SK-N-SH treated with all-trans-retinoic acid at 6 μM for 48 hours (cell line): ENCODE measurements at regions not wholly inside any gene's neighbourhood (a gene's known extent, or its start where the extent isn't known, plus 50 kb on each side); places are given as distances from the start of the nearest gene placed in this dataset.

Experiments
- ATAC-seq: fragments of 200-7000 bp; cut with Tn5 transposase; 3 replicates; pipeline ENCODE4 v1.9.1; 2020; ENCODE audit warnings: mild to moderate bottlenecking, moderate library complexity
- ARNTL ChIP-seq: fragments of 450-650 bp; formaldehyde crosslinking; IDR thresholded peaks from 2 replicates; pipeline ENCODE4 v1.5.0; 2020; ENCODE audit warnings: low read depth, mild to moderate bottlenecking, moderate library complexity, borderline replicate concordance
- CSDC2 ChIP-seq: fragments of 250-450 bp; sonication (Bioruptor Pico); IDR thresholded peaks from 2 replicates; pipeline ENCODE4 v1.5.0; 2020; ENCODE audit warnings: mild to moderate bottlenecking, moderate library complexity
- GLIS3 ChIP-seq: fragments of 250-450 bp; sonication (Bioruptor Pico); IDR thresholded peaks from 2 replicates; pipeline ENCODE4 v1.5.0; 2020; ENCODE audit warnings: mild to moderate bottlenecking, moderate library complexity
- ISL1 ChIP-seq: fragments of 250-450 bp; sonication (Bioruptor Pico); IDR thresholded peaks from 2 replicates; pipeline ENCODE4 v2.1.2; 2022; ENCODE audit warnings: mild to moderate bottlenecking, moderate library complexity
- OSR1 ChIP-seq: fragments of 250-450 bp; sonication (Bioruptor Pico); IDR thresholded peaks from 2 replicates; pipeline ENCODE4 v1.8.0; 2022; ENCODE audit warnings: moderate library complexity, mild to moderate bottlenecking, inconsistent platforms
- PPARA ChIP-seq: fragments of 250-450 bp; sonication (Bioruptor Pico); IDR thresholded peaks from 2 replicates; pipeline ENCODE4 v1.5.0; 2020; ENCODE audit warnings: mild to moderate bottlenecking, borderline replicate concordance
- SNAI2 ChIP-seq: fragments of 250-450 bp; sonication (Bioruptor Pico); IDR thresholded peaks from 2 replicates; pipeline ENCODE4 v1.5.0; 2020; ENCODE audit warnings: mild to moderate bottlenecking, moderate library complexity
- TCF4 ChIP-seq: fragments of 250-450 bp; sonication (Bioruptor Pico); IDR thresholded peaks from 2 replicates; pipeline ENCODE4 v1.8.0; 2021; ENCODE audit warnings: mild to moderate bottlenecking, moderate library complexity, borderline replicate concordance
- TOX ChIP-seq: fragments of 250-450 bp; sonication (Bioruptor Pico); IDR thresholded peaks from 2 replicates; pipeline ENCODE4 v1.8.0; 2021; ENCODE audit warnings: mild to moderate bottlenecking, moderate library complexity, borderline replicate concordance
- ZFP3 ChIP-seq: fragments of 250-450 bp; sonication (Bioruptor Pico); IDR thresholded peaks from 2 replicates; pipeline ENCODE4 v1.5.0; 2020; ENCODE audit warnings: mild to moderate bottlenecking, moderate library complexity
- ZFP30 ChIP-seq: fragments of 450-650 bp; formaldehyde crosslinking; IDR thresholded peaks from 2 replicates; pipeline ENCODE4 v1.5.0; 2022; ENCODE audit warnings: mild to moderate bottlenecking, moderate library complexity
- ZNF565 ChIP-seq: fragments of 450-650 bp; formaldehyde crosslinking; conservative IDR thresholded peaks from 2 replicates; pipeline ENCODE4 v1.5.0; 2020; ENCODE audit warnings: low read depth, mild to moderate bottlenecking, moderate library complexity
- ZNF70 ChIP-seq: fragments of 450-650 bp; formaldehyde crosslinking; IDR thresholded peaks from 2 replicates; pipeline ENCODE4 v1.5.0; 2020; ENCODE audit warnings: mild to moderate bottlenecking, moderate library complexity
- ZNF8 ChIP-seq: fragments of 450-650 bp; formaldehyde crosslinking; IDR thresholded peaks from 2 replicates; pipeline ENCODE4 v1.5.0; 2020; ENCODE audit warnings: mild to moderate bottlenecking, moderate library complexity
- TF ChIP-seq, protein P1 (sequence below): fragments of 250-450 bp; sonication (Bioruptor Pico); IDR thresholded peaks from 2 replicates; pipeline ENCODE4 v1.5.1; 2021; ENCODE audit warnings: mild to moderate bottlenecking, moderate library complexity
- TF ChIP-seq, protein P2 (sequence below): fragments of 250-450 bp; sonication (Bioruptor Pico); IDR thresholded peaks from 2 replicates; pipeline ENCODE4 v1.8.0; 2021; ENCODE audit warnings: low read depth, mild to moderate bottlenecking, moderate library complexity, borderline replicate concordance
- TF ChIP-seq, protein P3 (sequence below): fragments of 250-450 bp; sonication (Bioruptor Pico); IDR thresholded peaks from 2 replicates; pipeline ENCODE4 v1.8.0; 2020; ENCODE audit warnings: mild to moderate bottlenecking, moderate library complexity, borderline replicate concordance
- TF ChIP-seq, protein P4 (sequence below): fragments of 250-450 bp; sonication (Bioruptor Pico); IDR thresholded peaks from 2 replicates; pipeline ENCODE4 v1.5.0; 2020; ENCODE audit warnings: mild to moderate bottlenecking, moderate library complexity
- TF ChIP-seq, protein P5 (sequence below): fragments of 250-450 bp; sonication (Bioruptor Pico); IDR thresholded peaks from 2 replicates; pipeline ENCODE4 v1.5.1; 2020; ENCODE audit warnings: low read depth, mild to moderate bottlenecking, moderate library complexity

DNA sequence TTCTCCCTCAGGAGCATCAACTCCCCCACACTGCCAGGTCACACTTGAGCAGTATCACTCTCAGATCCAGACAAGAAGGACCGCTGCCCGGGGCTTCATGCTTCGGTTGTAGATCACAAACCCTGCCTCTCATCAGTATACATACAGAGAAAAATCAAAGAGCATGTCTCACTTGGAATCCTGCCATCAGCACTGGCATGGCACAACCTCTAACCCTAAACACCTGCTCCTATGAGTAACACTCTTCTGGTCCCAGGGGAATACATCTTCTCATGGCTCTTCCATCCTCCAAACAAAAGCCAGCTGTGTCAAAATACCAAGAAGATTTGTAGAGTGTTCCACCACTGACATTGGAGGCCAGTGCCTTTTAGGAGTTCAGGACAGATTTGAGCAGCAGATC is 84.8 kb upstream of the MIER3 start:
- ATAC-seq: no peak
- no peak for TF ChIP-seq ARNTL (CRISPR knock-in tag)
- TF ChIP-seq ZNF8: no peak
- TF ChIP-seq, protein P1, sequence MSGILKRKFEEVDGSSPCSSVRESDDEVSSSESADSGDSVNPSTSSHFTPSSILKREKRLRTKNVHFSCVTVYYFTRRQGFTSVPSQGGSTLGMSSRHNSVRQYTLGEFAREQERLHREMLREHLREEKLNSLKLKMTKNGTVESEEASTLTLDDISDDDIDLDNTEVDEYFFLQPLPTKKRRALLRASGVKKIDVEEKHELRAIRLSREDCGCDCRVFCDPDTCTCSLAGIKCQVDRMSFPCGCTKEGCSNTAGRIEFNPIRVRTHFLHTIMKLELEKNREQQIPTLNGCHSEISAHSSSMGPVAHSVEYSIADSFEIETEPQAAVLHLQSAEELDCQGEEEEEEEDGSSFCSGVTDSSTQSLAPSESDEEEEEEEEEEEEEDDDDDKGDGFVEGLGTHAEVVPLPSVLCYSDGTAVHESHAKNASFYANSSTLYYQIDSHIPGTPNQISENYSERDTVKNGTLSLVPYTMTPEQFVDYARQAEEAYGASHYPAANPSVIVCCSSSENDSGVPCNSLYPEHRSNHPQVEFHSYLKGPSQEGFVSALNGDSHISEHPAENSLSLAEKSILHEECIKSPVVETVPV (CRISPR knock-in tag): no peak
- TF ChIP-seq, protein P2, sequence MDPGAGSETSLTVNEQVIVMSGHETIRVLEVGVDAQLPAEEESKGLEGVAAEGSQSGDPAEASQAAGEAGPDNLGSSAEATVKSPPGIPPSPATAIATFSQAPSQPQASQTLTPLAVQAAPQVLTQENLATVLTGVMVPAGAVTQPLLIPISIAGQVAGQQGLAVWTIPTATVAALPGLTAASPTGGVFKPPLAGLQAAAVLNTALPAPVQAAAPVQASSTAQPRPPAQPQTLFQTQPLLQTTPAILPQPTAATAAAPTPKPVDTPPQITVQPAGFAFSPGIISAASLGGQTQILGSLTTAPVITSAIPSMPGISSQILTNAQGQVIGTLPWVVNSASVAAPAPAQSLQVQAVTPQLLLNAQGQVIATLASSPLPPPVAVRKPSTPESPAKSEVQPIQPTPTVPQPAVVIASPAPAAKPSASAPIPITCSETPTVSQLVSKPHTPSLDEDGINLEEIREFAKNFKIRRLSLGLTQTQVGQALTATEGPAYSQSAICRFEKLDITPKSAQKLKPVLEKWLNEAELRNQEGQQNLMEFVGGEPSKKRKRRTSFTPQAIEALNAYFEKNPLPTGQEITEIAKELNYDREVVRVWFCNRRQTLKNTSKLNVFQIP (CRISPR knock-in tag): no peak
- TF ChIP-seq TCF4 (CRISPR knock-in tag): no peak
- no peak for TF ChIP-seq GLIS3 (CRISPR knock-in tag)
- TF ChIP-seq OSR1 (CRISPR knock-in tag): no peak
- no peak for TF ChIP-seq ISL1
- no peak for TF ChIP-seq TOX (CRISPR knock-in tag)
- no peak for TF ChIP-seq ZNF70 (CRISPR knock-in tag)
- TF ChIP-seq PPARA (CRISPR knock-in tag): no peak
- TF ChIP-seq SNAI2: no peak
- TF ChIP-seq, protein P3, sequence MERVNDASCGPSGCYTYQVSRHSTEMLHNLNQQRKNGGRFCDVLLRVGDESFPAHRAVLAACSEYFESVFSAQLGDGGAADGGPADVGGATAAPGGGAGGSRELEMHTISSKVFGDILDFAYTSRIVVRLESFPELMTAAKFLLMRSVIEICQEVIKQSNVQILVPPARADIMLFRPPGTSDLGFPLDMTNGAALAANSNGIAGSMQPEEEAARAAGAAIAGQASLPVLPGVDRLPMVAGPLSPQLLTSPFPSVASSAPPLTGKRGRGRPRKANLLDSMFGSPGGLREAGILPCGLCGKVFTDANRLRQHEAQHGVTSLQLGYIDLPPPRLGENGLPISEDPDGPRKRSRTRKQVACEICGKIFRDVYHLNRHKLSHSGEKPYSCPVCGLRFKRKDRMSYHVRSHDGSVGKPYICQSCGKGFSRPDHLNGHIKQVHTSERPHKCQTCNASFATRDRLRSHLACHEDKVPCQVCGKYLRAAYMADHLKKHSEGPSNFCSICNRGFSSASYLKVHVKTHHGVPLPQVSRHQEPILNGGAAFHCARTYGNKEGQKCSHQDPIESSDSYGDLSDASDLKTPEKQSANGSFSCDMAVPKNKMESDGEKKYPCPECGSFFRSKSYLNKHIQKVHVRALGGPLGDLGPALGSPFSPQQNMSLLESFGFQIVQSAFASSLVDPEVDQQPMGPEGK (CRISPR knock-in tag): no peak
- TF ChIP-seq ZNF565 (CRISPR knock-in tag): no peak
- no peak for TF ChIP-seq CSDC2 (CRISPR knock-in tag)
- no peak for TF ChIP-seq ZFP3 (CRISPR knock-in tag)

DNA sequence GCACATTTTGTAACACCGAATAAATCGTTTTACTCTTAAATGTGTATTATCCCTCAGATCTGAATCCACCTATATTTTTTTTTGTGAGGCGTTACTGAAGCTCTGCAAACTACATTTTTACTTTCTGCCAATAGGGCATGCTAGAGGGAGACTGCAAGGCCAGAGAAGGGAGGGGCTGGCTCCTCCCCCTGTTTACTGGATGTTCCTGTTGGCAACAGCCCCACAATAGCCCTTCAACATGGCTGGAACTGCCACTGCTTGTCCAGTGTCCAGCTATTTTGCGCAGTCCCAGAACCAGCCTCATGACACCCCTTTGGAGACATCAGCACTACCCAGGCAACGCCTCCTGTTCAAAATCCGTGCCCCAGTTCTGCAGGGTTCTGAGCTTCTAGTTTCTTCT is 85.4 kb upstream of the MIER3 start:
- peak; percentile 33; the same call in 1 of the 3 replicates for ATAC-seq
- TF ChIP-seq TCF4 (CRISPR knock-in tag) (no peak), CSDC2 (CRISPR knock-in tag) (no peak), TOX (CRISPR knock-in tag) (no peak), OSR1 (CRISPR knock-in tag) (no peak), ZFP3 (CRISPR knock-in tag) (no peak), GLIS3 (CRISPR knock-in tag) (no peak), ZFP30 (no peak), ZNF70 (CRISPR knock-in tag) (no peak), ZNF8 (no peak)
- TF ChIP-seq, protein P4, sequence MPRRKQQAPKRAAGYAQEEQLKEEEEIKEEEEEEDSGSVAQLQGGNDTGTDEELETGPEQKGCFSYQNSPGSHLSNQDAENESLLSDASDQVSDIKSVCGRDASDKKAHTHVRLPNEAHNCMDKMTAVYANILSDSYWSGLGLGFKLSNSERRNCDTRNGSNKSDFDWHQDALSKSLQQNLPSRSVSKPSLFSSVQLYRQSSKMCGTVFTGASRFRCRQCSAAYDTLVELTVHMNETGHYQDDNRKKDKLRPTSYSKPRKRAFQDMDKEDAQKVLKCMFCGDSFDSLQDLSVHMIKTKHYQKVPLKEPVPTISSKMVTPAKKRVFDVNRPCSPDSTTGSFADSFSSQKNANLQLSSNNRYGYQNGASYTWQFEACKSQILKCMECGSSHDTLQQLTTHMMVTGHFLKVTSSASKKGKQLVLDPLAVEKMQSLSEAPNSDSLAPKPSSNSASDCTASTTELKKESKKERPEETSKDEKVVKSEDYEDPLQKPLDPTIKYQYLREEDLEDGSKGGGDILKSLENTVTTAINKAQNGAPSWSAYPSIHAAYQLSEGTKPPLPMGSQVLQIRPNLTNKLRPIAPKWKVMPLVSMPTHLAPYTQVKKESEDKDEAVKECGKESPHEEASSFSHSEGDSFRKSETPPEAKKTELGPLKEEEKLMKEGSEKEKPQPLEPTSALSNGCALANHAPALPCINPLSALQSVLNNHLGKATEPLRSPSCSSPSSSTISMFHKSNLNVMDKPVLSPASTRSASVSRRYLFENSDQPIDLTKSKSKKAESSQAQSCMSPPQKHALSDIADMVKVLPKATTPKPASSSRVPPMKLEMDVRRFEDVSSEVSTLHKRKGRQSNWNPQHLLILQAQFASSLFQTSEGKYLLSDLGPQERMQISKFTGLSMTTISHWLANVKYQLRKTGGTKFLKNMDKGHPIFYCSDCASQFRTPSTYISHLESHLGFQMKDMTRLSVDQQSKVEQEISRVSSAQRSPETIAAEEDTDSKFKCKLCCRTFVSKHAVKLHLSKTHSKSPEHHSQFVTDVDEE: no peak
- TF ChIP-seq, protein P3 (CRISPR knock-in tag): no peak
- TF ChIP-seq, protein P1 (CRISPR knock-in tag): no peak
- TF ChIP-seq, protein P5, sequence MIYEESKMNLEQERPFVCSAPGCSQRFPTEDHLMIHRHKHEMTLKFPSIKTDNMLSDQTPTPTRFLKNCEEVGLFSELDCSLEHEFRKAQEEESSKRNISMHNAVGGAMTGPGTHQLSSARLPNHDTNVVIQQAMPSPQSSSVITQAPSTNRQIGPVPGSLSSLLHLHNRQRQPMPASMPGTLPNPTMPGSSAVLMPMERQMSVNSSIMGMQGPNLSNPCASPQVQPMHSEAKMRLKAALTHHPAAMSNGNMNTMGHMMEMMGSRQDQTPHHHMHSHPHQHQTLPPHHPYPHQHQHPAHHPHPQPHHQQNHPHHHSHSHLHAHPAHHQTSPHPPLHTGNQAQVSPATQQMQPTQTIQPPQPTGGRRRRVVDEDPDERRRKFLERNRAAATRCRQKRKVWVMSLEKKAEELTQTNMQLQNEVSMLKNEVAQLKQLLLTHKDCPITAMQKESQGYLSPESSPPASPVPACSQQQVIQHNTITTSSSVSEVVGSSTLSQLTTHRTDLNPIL (CRISPR knock-in tag): no peak
